ENCODE measurements at regions not wholly inside any gene's neighbourhood (a gene's known extent, or its start where the extent isn't known, plus 50 kb on each side); places are given as distances from the start of the nearest gene placed in this dataset.

GRCh38 chr1:25057188-25057587, 127.1 kb upstream of the RUNX3 start:
- no peak for TF ChIP-seq EZH2phosphoT487 (IDR thresholded peaks at IDR 0.05; ENCODE audit: borderline replicate concordance, low read depth, low read length)
- no peak for TF ChIP-seq CTCF (conservative IDR thresholded peaks at IDR 0.05; ENCODE audit: low read length)
